Heart right ventricle (tissue), 16 donors: ENCODE measurements at regions not wholly inside any gene's neighbourhood (a gene's known extent, or its start where the extent isn't known, plus 50 kb on each side); places are given as distances from the start of the nearest gene placed in this dataset.

ENCODE experiments used
- ATAC-seq, 8 donors: fragments of 200-7000 bp; cut with Tn5 transposase; one replicate each; pipeline ENCODE4 v1.9.1; 2020; ENCODE audit warnings: mild to moderate bottlenecking in 8 of 8, moderate library complexity in 8 of 8, moderate number of reproducible peaks in 1 of 8
- DNase-seq, 2 donors: peaks; one replicate each; pipeline ENCODE4 v3.0.0-alpha.2; 2020
- H3K27ac ChIP-seq, 10 donors: fragments of 200-600 bp; sonication (generic) in 2 of 10; one replicate each; pipeline versions ENCODE4 v1.5.0 to v1.8.0; 2020 to 2022; ENCODE audit warnings: mild to moderate bottlenecking in 3 of 10
- H3K27me3 ChIP-seq, 7 donors: fragments of 200-600 bp; one replicate each; pipeline ENCODE4 v1.8.0; 2021 to 2022; ENCODE audit warnings: mild to moderate bottlenecking in 2 of 7
- H3K36me3 ChIP-seq, 9 donors: fragments of 200-600 bp; sonication (generic) in 1 of 9; one replicate each; pipeline versions ENCODE4 v1.5.0 to v1.8.0; 2020 to 2022; ENCODE audit warnings: mild to moderate bottlenecking in 2 of 9
- H3K4me1 ChIP-seq, 9 donors: fragments of 200-600 bp; sonication (generic) in 1 of 9; one replicate each; pipeline versions ENCODE4 v1.5.0 to v1.8.0; 2020 to 2022; ENCODE audit warnings: mild to moderate bottlenecking in 4 of 9
- H3K4me3 ChIP-seq, 10 donors: fragments of 200-600 bp; sonication (generic) in 2 of 10; one replicate each; pipeline versions ENCODE4 v1.5.0 to v1.8.0; 2020 to 2022; ENCODE audit warnings: mild to moderate bottlenecking in 7 of 10, moderate library complexity in 2 of 10
- H3K9me3 ChIP-seq, 11 donors: fragments of 200-600 bp in 10 of 11; sonication (generic) in 2 of 11; one replicate each; pipeline versions ENCODE4 v1.5.0 to v1.8.0; 2013 to 2022; ENCODE audit warnings: mild to moderate bottlenecking in 2 of 11, control low read depth in 1 of 11, moderate library complexity in 1 of 11
- CTCF ChIP-seq, 9 donors: fragments of 200-600 bp; sonication (generic) in 2 of 9; IDR thresholded peaks; one replicate each; pipeline versions ENCODE4 v1.5.0 to v1.8.0; 2021 to 2022; ENCODE audit warnings: antibody characterized with exemption in 9 of 9, mild to moderate bottlenecking in 5 of 9, moderate library complexity in 1 of 9
- WGBS, 2 donors: extraction: QIAGEN DNeasy Blood & Tissue Kit; methylation state at CpG; one replicate each; pipeline ENCODE4 v1.1.7; 2013; ENCODE audit warnings: inconsistent platforms in 1 of 2; 5-methylcytosine and 5-hydroxymethylcytosine counted together
- intact Hi-C, 10 donors: fragments of 100-400 bp; cut with DNase I; formaldehyde crosslinking; loops; one replicate each; pipeline versions ENCODE4 v1.11.1 to v1.14.2; 2022
- donor health status: Arrhythmogenic right ventricular cardiomyopathy.
- donor health status: ischemic (EF 13 %, LVEDD 7.1; RV severe dilation, severe dysfunction).
- donor health status: healthy with polysubstance abuse.
- donor health status: DM: no; HTN: yes; CAD: no.
- donor health status: DM: no; HTN: no; CAD: no.
- donor health status: ischemic (EF 25% LVEDD 6.9; RV normal size, moderate dysfunction).
- donor health status: ischemic (EF 25% LVEDD 5.7; RV mildly dilated, moderate dysfunction).
- donor health status: healthy.
- donor health status: DM: yes; HTN: yes; CAD: no.
- donor health status: Ischemic cardiomyopathy.
- donor health status: ischemic (EF 35%, LVEDD 5.7; RV mildly dilated, moderate dysfunction).
- donor health status: nonischemic (EF 11% LVEDD 7.7; RV severe dilation, severe dysfunction).
- donor health status: DM: yes; HTN: yes; CAD: no.
- donor health status: PGD.
- donor health status: ischemic (EF 29% LVEDD 5.4; RV normal size, mild dysfunction).
- donor health status: nonischemic (EF 23%, LVEDD 6.1; RV moderate dilation, normal function).

DNA sequence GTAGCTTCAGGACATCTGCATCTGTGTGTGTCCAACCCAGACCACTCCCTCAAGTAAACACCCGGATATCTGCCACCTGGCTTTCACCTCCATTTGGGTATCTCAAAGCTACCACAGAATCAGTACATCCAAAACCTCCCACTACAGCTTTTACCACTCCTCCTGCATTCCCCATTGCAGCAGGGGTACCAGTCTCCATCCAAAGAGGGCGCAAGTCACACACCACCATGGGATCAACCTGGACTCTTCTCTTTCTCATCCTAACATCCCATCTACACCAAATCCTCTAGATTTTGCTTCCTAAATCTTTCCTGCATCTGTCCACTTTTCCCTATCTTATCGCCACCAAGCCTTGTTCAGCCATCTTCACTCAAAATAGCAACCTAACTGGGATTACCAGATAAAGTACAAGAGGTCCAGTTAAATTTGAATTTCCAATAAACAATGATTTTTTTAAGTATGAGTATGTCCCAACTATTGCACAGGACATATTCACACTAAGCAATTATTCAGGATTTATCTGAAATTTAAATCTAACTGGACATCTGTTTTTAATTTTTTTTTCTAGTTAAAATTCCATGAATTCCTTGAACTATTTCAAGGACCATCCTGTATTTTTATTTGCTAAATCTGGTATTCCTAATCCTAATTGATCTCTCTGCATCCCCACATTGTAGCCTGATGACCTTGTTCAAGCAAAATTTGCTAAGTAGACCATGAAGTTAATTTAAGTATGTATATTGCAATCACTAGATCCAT lies 164.3 kb upstream of the MLN start:
- 19 to 31% methylated on average over 3 of the region's 3 CpGs for WGBS, 2 donors
- peaks cover 0 to 94% (median 77%) of the 10 kb centered on the region in 7 donors for H3K27me3 ChIP-seq
- intact Hi-C loops = no loop called here

DNA sequence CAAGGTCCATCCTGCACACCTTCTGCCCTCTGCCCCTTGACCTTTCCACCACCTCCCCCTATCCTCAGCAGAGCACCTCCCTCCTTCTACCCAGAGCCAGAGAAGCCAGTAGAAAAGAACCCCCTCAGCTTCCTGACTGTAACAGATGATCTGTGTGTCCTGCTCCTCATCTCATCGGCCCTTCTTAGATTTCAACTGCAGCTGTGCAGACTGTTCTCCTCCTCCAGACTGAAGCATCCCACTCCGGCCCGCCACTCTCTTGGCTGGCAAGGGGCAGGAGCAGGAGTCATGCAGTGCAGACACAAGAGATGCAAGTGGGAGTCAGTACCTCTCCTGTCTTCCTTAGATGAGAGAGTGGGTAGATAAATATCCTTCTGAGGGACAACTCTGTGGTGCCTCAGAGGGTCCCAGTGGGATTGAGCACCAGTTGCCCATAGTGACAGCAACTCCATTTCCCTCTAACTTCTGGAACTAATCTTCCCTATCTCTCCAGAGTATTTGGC lies 163.5 kb upstream of the MLN start:
- ATAC-seq (no peak), DNase-seq (no peak)
- Histone ChIP-seq H3K4me3 (no peak overlapping the region), H3K36me3 (no peaks in the 10 kb centered on the region), H3K27ac (no peak overlapping the region), H3K9me3 (peaks cover 0 to 19% (median 0%) of the 10 kb centered on the region in 11 donors), H3K4me1 (no peaks in the 10 kb centered on the region), H3K27me3 (peaks cover 0 to 92% (median 75%) of the 10 kb centered on the region in 7 donors)
- 42 to 53% methylated on average over 3 of the region's 3 CpGs for WGBS, 2 donors
- intact Hi-C loops = no loop called here
- no peak for TF ChIP-seq CTCF (IDR thresholded peaks at IDR 0.05)

More for the DNA sequence above, 164.3 kb upstream of the MLN start:
- H3K36me3 ChIP-seq = no peaks in the 10 kb centered on the region
- no peak for DNase-seq
- ATAC-seq = no peak
- no peaks in the 10 kb centered on the region for H3K4me1 ChIP-seq
- no peak overlapping the region for H3K4me3 ChIP-seq
- TF ChIP-seq CTCF (IDR thresholded peaks at IDR 0.05) = peak in 1 of 9 donors; percentile 15
- H3K27ac ChIP-seq = no peak overlapping the region
- peaks cover 0 to 24% (median 0%) of the 10 kb centered on the region in 11 donors for H3K9me3 ChIP-seq

DNA sequence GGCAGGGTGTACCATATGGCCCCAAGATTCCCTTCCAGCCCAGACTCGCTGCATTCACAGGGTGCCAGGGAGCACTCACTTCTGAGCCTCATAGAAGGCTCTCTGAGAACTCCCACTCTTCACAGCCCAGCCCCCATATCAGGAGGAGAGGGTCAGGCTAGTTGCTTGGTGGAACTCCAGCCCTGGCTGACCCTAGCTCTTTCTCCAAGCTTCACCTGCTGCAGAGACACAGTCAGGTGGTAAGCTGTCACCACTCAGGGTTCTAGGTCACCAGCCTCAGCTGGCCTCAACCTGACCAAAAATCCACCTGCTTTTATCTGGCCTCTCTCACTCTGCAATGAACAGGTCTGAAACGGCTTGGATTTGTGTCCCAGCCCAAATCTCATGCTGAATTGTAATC lies 162.7 kb upstream of the MLN start:
- no peak for DNase-seq
- no peak for TF ChIP-seq CTCF (IDR thresholded peaks at IDR 0.05)
- 77% methylated on average over 2 of the region's 2 CpGs for WGBS, 2 donors
- no peaks in the 10 kb centered on the region for H3K4me1 ChIP-seq
- peaks cover 0 to 89% (median 71%) of the 10 kb centered on the region in 7 donors for H3K27me3 ChIP-seq
- H3K36me3 ChIP-seq = no peaks in the 10 kb centered on the region
- H3K27ac ChIP-seq = no peak overlapping the region
- intact Hi-C loops = no loop called here
- no peak overlapping the region for H3K4me3 ChIP-seq
- peaks cover 0 to 11% (median 0%) of the 10 kb centered on the region in 11 donors for H3K9me3 ChIP-seq
- ATAC-seq = no peak

GRCh38 chr6:33965766-33966165 lies 162.0 kb upstream of the MLN start:
- H3K4me1 ChIP-seq = peaks cover 0 to 1% (median 0%) of the 10 kb centered on the region in 9 donors
- no peaks in the 10 kb centered on the region for H3K36me3 ChIP-seq
- ATAC-seq (no peak), DNase-seq (no peak)
- WGBS, 2 donors = 85 to 87% methylated on average over 8 of the region's 8 CpGs
- intact Hi-C loops = no loop called here
- peaks cover 0 to 10% (median 0%) of the 10 kb centered on the region in 11 donors for H3K9me3 ChIP-seq
- peaks cover 0 to 87% (median 67%) of the 10 kb centered on the region in 7 donors for H3K27me3 ChIP-seq
- no peak overlapping the region for H3K4me3 ChIP-seq
- no peak overlapping the region for H3K27ac ChIP-seq
- no peak for TF ChIP-seq CTCF (IDR thresholded peaks at IDR 0.05)
